OCI-LY3 (cell line): ENCODE measurements at regions not wholly inside any gene's neighbourhood (a gene's known extent, or its start where the extent isn't known, plus 50 kb on each side); places are given as distances from the start of the nearest gene placed in this dataset.

Experiments used
- H2AFZ ChIP-seq: fragments of 200-600, 300-600 bp; shearing (Covaris generic); 2 replicates; pipeline ENCODE4 v1.6.0; 2014; ENCODE audit warnings: antibody characterized with exemption, low read depth, low read length
- H3K27ac ChIP-seq: fragments of 200-600, 300-600 bp; sonication (generic); 2 replicates; pipeline ENCODE4 v1.5.1; 2014; ENCODE audit warnings: mild to moderate bottlenecking, low read length, moderate library complexity, mixed read lengths
- H3K27me3 ChIP-seq: fragments of 200-600, 300-600 bp; sonication (generic); 2 replicates; pipeline ENCODE4 v1.6.1; 2014; ENCODE audit warnings: low read depth, low read length, mixed read lengths
- H3K36me3 ChIP-seq: fragments of 200-600, 300-600 bp; sonication (generic); replicated peaks from 2 replicates; pipeline ENCODE3; 2014; ENCODE audit warnings: low read depth, low read length, mixed read lengths
- H3K4me1 ChIP-seq: fragments of 300-600, 200-600 bp; sonication (generic); 2 replicates; pipeline ENCODE4 v1.6.1; 2014; ENCODE audit warnings: low read length, mixed read lengths
- H3K4me2 ChIP-seq: fragments of 200-600, 300-600 bp; sonication (generic); 2 replicates; pipeline ENCODE4 v1.6.1; 2014; ENCODE audit warnings: low read length, mixed read lengths
- H3K4me3 ChIP-seq: fragments of 300-600, 200-600 bp; sonication (generic); 2 replicates; pipeline ENCODE4 v1.5.1; 2014; ENCODE audit warnings: antibody characterized with exemption, mild to moderate bottlenecking, low read length, moderate library complexity
- H3K79me2 ChIP-seq: fragments of 300-600, 200-600 bp; shearing (Covaris generic); 2 replicates; pipeline ENCODE4 v1.6.1; 2014; ENCODE audit warnings: mild to moderate bottlenecking, low read length, mixed read lengths
- H3K9ac ChIP-seq: fragments of 300-600, 200-600 bp; shearing (Covaris generic); 2 replicates; pipeline ENCODE4 v1.6.0; 2014; ENCODE audit warnings: mild to moderate bottlenecking, low read length, moderate library complexity
- H3K9me3 ChIP-seq: fragments of 200-600, 300-600 bp; shearing (Covaris generic); 2 replicates; pipeline ENCODE4 v1.6.1; 2014; ENCODE audit warnings: low read length, mixed read lengths; ENCODE audit not compliant: insufficient read depth
- H4K20me1 ChIP-seq: fragments of 200-600, 300-600 bp; sonication (generic); 2 replicates; pipeline ENCODE4 v1.6.1; 2016; ENCODE audit warnings: low read length, mixed read lengths; ENCODE audit not compliant: insufficient read depth
- CTCF ChIP-seq: fragments of 200-600, 300-600 bp; sonication (generic); IDR thresholded peaks from 2 replicates; pipeline ENCODE4 v1.5.1; 2014; ENCODE audit warnings: antibody characterized with exemption, low read length, low read depth
- EZH2phosphoT487 ChIP-seq: fragments of 200-600 bp; shearing (Covaris generic); IDR thresholded peaks from 2 replicates; pipeline ENCODE4 v1.6.1; 2018; ENCODE audit warnings: antibody characterized with exemption, mixed run types, low read depth

GRCh38 chr13:79723519-79724024 lies 242.6 kb downstream of the NDFIP2 start:
- Histone ChIP-seq H3K4me2 (no peak overlapping the region), H3K27ac (no peak overlapping the region), H4K20me1 (no peaks in the 10 kb centered on the region), H3K9ac (no peak overlapping the region), H3K36me3 (no peaks in the 10 kb centered on the region), H3K9me3 (no peaks in the 10 kb centered on the region; the same call in 1 of the 2 replicates), H3K27me3 (no peaks in the 10 kb centered on the region), H3K79me2 (no peaks in the 10 kb centered on the region), H3K4me3 (no peak overlapping the region), H2AFZ (no peak overlapping the region), H3K4me1 (no peaks in the 10 kb centered on the region; the same call in 1 of the 2 replicates)
- TF ChIP-seq EZH2phosphoT487, result no peak
- no peak for TF ChIP-seq CTCF

- Histone ChIP-seq H3K9me3 (no peaks in the 10 kb centered on the region; the same call in 1 of the 2 replicates), H3K79me2 (no peaks in the 10 kb centered on the region), H2AFZ (no peak overlapping the region), H3K4me2 (no peak overlapping the region), H3K4me3 (no peak overlapping the region), H3K36me3 (no peaks in the 10 kb centered on the region), H4K20me1 (no peaks in the 10 kb centered on the region), H3K27ac (no peak overlapping the region), H3K9ac (no peak overlapping the region), H3K4me1 (no peaks in the 10 kb centered on the region; the same call in 1 of the 2 replicates), H3K27me3 (no peaks in the 10 kb centered on the region)
- TF ChIP-seq CTCF, result no peak
- no peak for TF ChIP-seq EZH2phosphoT487
Observed at GRCh38 chr13:79722885-79723445, 242.0 kb downstream of the NDFIP2 start.

- Histone ChIP-seq H3K9me3 (no peaks in the 10 kb centered on the region; the same call in 1 of the 2 replicates), H3K27me3 (no peaks in the 10 kb centered on the region), H3K36me3 (no peaks in the 10 kb centered on the region), H3K9ac (no peak overlapping the region), H3K4me1 (no peaks in the 10 kb centered on the region), H3K4me2 (no peak overlapping the region), H3K79me2 (no peaks in the 10 kb centered on the region), H2AFZ (no peak overlapping the region), H3K4me3 (no peak overlapping the region), H3K27ac (no peak overlapping the region), H4K20me1 (no peaks in the 10 kb centered on the region)
- TF ChIP-seq CTCF (no peak), EZH2phosphoT487 (no peak)
Observed at GRCh38 chr13:79716191-79716590, 235.2 kb downstream of the NDFIP2 start.

- Histone ChIP-seq H3K27me3 (no peaks in the 10 kb centered on the region), H3K4me3 (no peak overlapping the region), H3K9ac (no peak overlapping the region), H3K4me1 (no peaks in the 10 kb centered on the region), H2AFZ (no peak overlapping the region), H4K20me1 (no peaks in the 10 kb centered on the region), H3K4me2 (no peak overlapping the region), H3K27ac (no peak overlapping the region), H3K36me3 (no peaks in the 10 kb centered on the region), H3K79me2 (no peaks in the 10 kb centered on the region), H3K9me3 (no peaks in the 10 kb centered on the region)
- TF ChIP-seq CTCF (no peak), EZH2phosphoT487 (no peak)
Observed at GRCh38 chr13:79711631-79712030, 230.7 kb downstream of the NDFIP2 start.
